ENCODE measurements at regions not wholly inside any gene's neighbourhood (a gene's known extent, or its start where the extent isn't known, plus 50 kb on each side); places are given as distances from the start of the nearest gene placed in this dataset.

GRCh38 chr19:30882411-30883005, 466.7 kb downstream of the TSHZ3 start:
- Histone ChIP-seq H3K27ac (ENCODE audit: low read depth, low read length) (no peak overlapping the region), H3K4me1 (ENCODE audit: control insufficient read depth in 1 of 2, insufficient read depth in 2 of 2, low read length in 2 of 2) (no peaks in the 10 kb centered on the region), H3K4me3 (ENCODE audit: low read depth in 1 of 2, low read length in 2 of 2) (no peak overlapping the region), H3K36me3 (ENCODE audit: control insufficient read depth in 1 of 2, insufficient read depth in 2 of 2, low read length in 2 of 2) (no peaks in the 10 kb centered on the region), H3K27me3 (ENCODE audit: control insufficient read depth in 1 of 2, insufficient read depth in 2 of 2, low read length in 2 of 2) (no peaks in the 10 kb centered on the region), H3K9ac (ENCODE audit: low read depth in 1 of 2, low read length in 2 of 2) (no peak overlapping the region), H3K9me3 (ENCODE audit: control insufficient read depth in 1 of 2, low read length in 2 of 2) (no peaks in the 10 kb centered on the region)

GRCh38 chr19:30881930-30882329, 467.3 kb downstream of the TSHZ3 start:
- H3K27me3 ChIP-seq (ENCODE audit: control insufficient read depth in 1 of 2, insufficient read depth in 2 of 2, low read length in 2 of 2), result no peaks in the 10 kb centered on the region
- H3K4me3 ChIP-seq (ENCODE audit: low read depth in 1 of 2, low read length in 2 of 2), result no peak overlapping the region
- H3K9ac ChIP-seq (ENCODE audit: low read depth in 1 of 2, low read length in 2 of 2), result no peak overlapping the region
- H3K9me3 ChIP-seq (ENCODE audit: control insufficient read depth in 1 of 2, low read length in 2 of 2), result no peaks in the 10 kb centered on the region
- H3K27ac ChIP-seq (ENCODE audit: low read depth, low read length), result no peak overlapping the region
- H3K36me3 ChIP-seq (ENCODE audit: control insufficient read depth in 1 of 2, insufficient read depth in 2 of 2, low read length in 2 of 2), result no peaks in the 10 kb centered on the region
- no peaks in the 10 kb centered on the region for H3K4me1 ChIP-seq (ENCODE audit: control insufficient read depth in 1 of 2, insufficient read depth in 2 of 2, low read length in 2 of 2)

GRCh38 chr19:30881281-30881680, 468.0 kb downstream of the TSHZ3 start:
- Histone ChIP-seq H3K36me3 (ENCODE audit: control insufficient read depth in 1 of 2, insufficient read depth in 2 of 2, low read length in 2 of 2) (no peaks in the 10 kb centered on the region), H3K27me3 (ENCODE audit: control insufficient read depth in 1 of 2, insufficient read depth in 2 of 2, low read length in 2 of 2) (no peaks in the 10 kb centered on the region), H3K27ac (ENCODE audit: low read depth, low read length) (no peak overlapping the region), H3K9ac (ENCODE audit: low read depth in 1 of 2, low read length in 2 of 2) (no peak overlapping the region), H3K9me3 (ENCODE audit: control insufficient read depth in 1 of 2, low read length in 2 of 2) (no peaks in the 10 kb centered on the region), H3K4me3 (ENCODE audit: low read depth in 1 of 2, low read length in 2 of 2) (no peak overlapping the region), H3K4me1 (ENCODE audit: control insufficient read depth in 1 of 2, insufficient read depth in 2 of 2, low read length in 2 of 2) (no peaks in the 10 kb centered on the region)

- H3K9ac ChIP-seq (ENCODE audit: low read depth in 1 of 2, low read length in 2 of 2), result no peak overlapping the region
- H3K4me3 ChIP-seq (ENCODE audit: low read depth in 1 of 2, low read length in 2 of 2), result no peak overlapping the region
- H3K27ac ChIP-seq (ENCODE audit: low read depth, low read length), result no peak overlapping the region
- no peaks in the 10 kb centered on the region for H3K36me3 ChIP-seq (ENCODE audit: control insufficient read depth in 1 of 2, insufficient read depth in 2 of 2, low read length in 2 of 2)
- H3K27me3 ChIP-seq (ENCODE audit: control insufficient read depth in 1 of 2, insufficient read depth in 2 of 2, low read length in 2 of 2), result no peaks in the 10 kb centered on the region
- H3K9me3 ChIP-seq (ENCODE audit: control insufficient read depth in 1 of 2, low read length in 2 of 2), result no peaks in the 10 kb centered on the region
- no peaks in the 10 kb centered on the region for H3K4me1 ChIP-seq (ENCODE audit: control insufficient read depth in 1 of 2, insufficient read depth in 2 of 2, low read length in 2 of 2)
Measured at GRCh38 chr19:30880551-30880950, 468.7 kb downstream of the TSHZ3 start.

- Histone ChIP-seq H3K36me3 (ENCODE audit: control insufficient read depth in 1 of 2, insufficient read depth in 2 of 2, low read length in 2 of 2) (no peaks in the 10 kb centered on the region), H3K4me3 (ENCODE audit: low read depth in 1 of 2, low read length in 2 of 2) (no peak overlapping the region), H3K9ac (ENCODE audit: low read depth in 1 of 2, low read length in 2 of 2) (no peak overlapping the region), H3K9me3 (ENCODE audit: control insufficient read depth in 1 of 2, low read length in 2 of 2) (no peaks in the 10 kb centered on the region), H3K27ac (ENCODE audit: low read depth, low read length) (no peak overlapping the region), H3K4me1 (ENCODE audit: control insufficient read depth in 1 of 2, insufficient read depth in 2 of 2, low read length in 2 of 2) (no peaks in the 10 kb centered on the region), H3K27me3 (ENCODE audit: control insufficient read depth in 1 of 2, insufficient read depth in 2 of 2, low read length in 2 of 2) (no peaks in the 10 kb centered on the region)
Measured at GRCh38 chr19:30880151-30880550, 469.1 kb downstream of the TSHZ3 start.

GRCh38 chr19:30879736-30880135, 469.5 kb downstream of the TSHZ3 start:
- no peak overlapping the region for H3K9ac ChIP-seq (ENCODE audit: low read depth in 1 of 2, low read length in 2 of 2)
- no peaks in the 10 kb centered on the region for H3K9me3 ChIP-seq (ENCODE audit: control insufficient read depth in 1 of 2, low read length in 2 of 2)
- no peaks in the 10 kb centered on the region for H3K27me3 ChIP-seq (ENCODE audit: control insufficient read depth in 1 of 2, insufficient read depth in 2 of 2, low read length in 2 of 2)
- no peaks in the 10 kb centered on the region for H3K36me3 ChIP-seq (ENCODE audit: control insufficient read depth in 1 of 2, insufficient read depth in 2 of 2, low read length in 2 of 2)
- no peaks in the 10 kb centered on the region for H3K4me1 ChIP-seq (ENCODE audit: control insufficient read depth in 1 of 2, insufficient read depth in 2 of 2, low read length in 2 of 2)
- no peak overlapping the region for H3K27ac ChIP-seq (ENCODE audit: low read depth, low read length)
- H3K4me3 ChIP-seq (ENCODE audit: low read depth in 1 of 2, low read length in 2 of 2), result no peak overlapping the region

GRCh38 chr19:30879225-30879624, 470.0 kb downstream of the TSHZ3 start:
- no peak overlapping the region for H3K9ac ChIP-seq (ENCODE audit: low read depth in 1 of 2, low read length in 2 of 2)
- no peaks in the 10 kb centered on the region for H3K9me3 ChIP-seq (ENCODE audit: control insufficient read depth in 1 of 2, low read length in 2 of 2)
- no peak overlapping the region for H3K27ac ChIP-seq (ENCODE audit: low read depth, low read length)

GRCh38 chr19:30878495-30878894, 470.7 kb downstream of the TSHZ3 start:
- H3K4me3 ChIP-seq (ENCODE audit: low read depth in 1 of 2, low read length in 2 of 2), result no peak overlapping the region
- no peak overlapping the region for H3K27ac ChIP-seq (ENCODE audit: low read depth, low read length)
- no peaks in the 10 kb centered on the region for H3K36me3 ChIP-seq (ENCODE audit: control insufficient read depth in 1 of 2, insufficient read depth in 2 of 2, low read length in 2 of 2)

More at GRCh38 chr19:30879225-30879624, 470.0 kb downstream of the TSHZ3 start:
- Histone ChIP-seq H3K36me3 (ENCODE audit: control insufficient read depth in 1 of 2, insufficient read depth in 2 of 2, low read length in 2 of 2) (no peaks in the 10 kb centered on the region), H3K4me3 (ENCODE audit: low read depth in 1 of 2, low read length in 2 of 2) (no peak overlapping the region), H3K27me3 (ENCODE audit: control insufficient read depth in 1 of 2, insufficient read depth in 2 of 2, low read length in 2 of 2) (no peaks in the 10 kb centered on the region), H3K4me1 (ENCODE audit: control insufficient read depth in 1 of 2, insufficient read depth in 2 of 2, low read length in 2 of 2) (no peaks in the 10 kb centered on the region)

GRCh38 chr19:30877661-30878113, 471.5 kb downstream of the TSHZ3 start:
- Histone ChIP-seq H3K4me1 (ENCODE audit: control insufficient read depth in 1 of 2, insufficient read depth in 2 of 2, low read length in 2 of 2) (no peaks in the 10 kb centered on the region), H3K36me3 (ENCODE audit: control insufficient read depth in 1 of 2, insufficient read depth in 2 of 2, low read length in 2 of 2) (no peaks in the 10 kb centered on the region), H3K27ac (ENCODE audit: low read depth, low read length) (no peak overlapping the region), H3K27me3 (ENCODE audit: control insufficient read depth in 1 of 2, insufficient read depth in 2 of 2, low read length in 2 of 2) (no peaks in the 10 kb centered on the region), H3K4me3 (ENCODE audit: low read depth in 1 of 2, low read length in 2 of 2) (no peak overlapping the region), H3K9me3 (ENCODE audit: control insufficient read depth in 1 of 2, low read length in 2 of 2) (no peaks in the 10 kb centered on the region), H3K9ac (ENCODE audit: low read depth in 1 of 2, low read length in 2 of 2) (no peak overlapping the region)

More at GRCh38 chr19:30878495-30878894, 470.7 kb downstream of the TSHZ3 start:
- H3K4me1 ChIP-seq (ENCODE audit: control insufficient read depth in 1 of 2, insufficient read depth in 2 of 2, low read length in 2 of 2), result no peaks in the 10 kb centered on the region
- H3K27me3 ChIP-seq (ENCODE audit: control insufficient read depth in 1 of 2, insufficient read depth in 2 of 2, low read length in 2 of 2), result no peaks in the 10 kb centered on the region
- no peaks in the 10 kb centered on the region for H3K9me3 ChIP-seq (ENCODE audit: control insufficient read depth in 1 of 2, low read length in 2 of 2)
- H3K9ac ChIP-seq (ENCODE audit: low read depth in 1 of 2, low read length in 2 of 2), result no peak overlapping the region

- no peaks in the 10 kb centered on the region for H3K4me1 ChIP-seq (ENCODE audit: control insufficient read depth in 1 of 2, insufficient read depth in 2 of 2, low read length in 2 of 2)
- H3K27me3 ChIP-seq (ENCODE audit: control insufficient read depth in 1 of 2, insufficient read depth in 2 of 2, low read length in 2 of 2), result no peaks in the 10 kb centered on the region
- no peak overlapping the region for H3K9ac ChIP-seq (ENCODE audit: low read depth in 1 of 2, low read length in 2 of 2)
- no peak overlapping the region for H3K27ac ChIP-seq (ENCODE audit: low read depth, low read length)
- no peaks in the 10 kb centered on the region for H3K36me3 ChIP-seq (ENCODE audit: control insufficient read depth in 1 of 2, insufficient read depth in 2 of 2, low read length in 2 of 2)
- H3K4me3 ChIP-seq (ENCODE audit: low read depth in 1 of 2, low read length in 2 of 2), result no peak overlapping the region
- no peaks in the 10 kb centered on the region for H3K9me3 ChIP-seq (ENCODE audit: control insufficient read depth in 1 of 2, low read length in 2 of 2)
Measured at GRCh38 chr19:30873691-30874090, 475.5 kb downstream of the TSHZ3 start.

GRCh38 chr19:30873003-30873402, 476.2 kb downstream of the TSHZ3 start:
- Histone ChIP-seq H3K4me1 (ENCODE audit: control insufficient read depth in 1 of 2, insufficient read depth in 2 of 2, low read length in 2 of 2) (no peaks in the 10 kb centered on the region), H3K9ac (ENCODE audit: low read depth in 1 of 2, low read length in 2 of 2) (no peak overlapping the region), H3K9me3 (ENCODE audit: control insufficient read depth in 1 of 2, low read length in 2 of 2) (no peaks in the 10 kb centered on the region), H3K36me3 (ENCODE audit: control insufficient read depth in 1 of 2, insufficient read depth in 2 of 2, low read length in 2 of 2) (no peaks in the 10 kb centered on the region), H3K27me3 (ENCODE audit: control insufficient read depth in 1 of 2, insufficient read depth in 2 of 2, low read length in 2 of 2) (no peaks in the 10 kb centered on the region), H3K27ac (ENCODE audit: low read depth, low read length) (no peak overlapping the region), H3K4me3 (ENCODE audit: low read depth in 1 of 2, low read length in 2 of 2) (no peak overlapping the region)
